Activated CD4-positive, alpha-beta T cell treated with anti-CD3 and anti-CD28 coated beads, Interleukin-2, amount 50 U/mL, for 1 hour (primary cell): ENCODE measurements at regions not wholly inside any gene's neighbourhood (a gene's known extent, or its start where the extent isn't known, plus 50 kb on each side); places are given as distances from the start of the nearest gene placed in this dataset.
"Not testable (repeated sequence)": the region's sequence is repeated elsewhere in the genome, so short reads cannot be mapped to it uniquely, and the experiment has no call there.

Experiments used
- DNase-seq: peaks from one replicate; pipeline ENCODE4 v3.0.0-alpha.2; 2020

DNA sequence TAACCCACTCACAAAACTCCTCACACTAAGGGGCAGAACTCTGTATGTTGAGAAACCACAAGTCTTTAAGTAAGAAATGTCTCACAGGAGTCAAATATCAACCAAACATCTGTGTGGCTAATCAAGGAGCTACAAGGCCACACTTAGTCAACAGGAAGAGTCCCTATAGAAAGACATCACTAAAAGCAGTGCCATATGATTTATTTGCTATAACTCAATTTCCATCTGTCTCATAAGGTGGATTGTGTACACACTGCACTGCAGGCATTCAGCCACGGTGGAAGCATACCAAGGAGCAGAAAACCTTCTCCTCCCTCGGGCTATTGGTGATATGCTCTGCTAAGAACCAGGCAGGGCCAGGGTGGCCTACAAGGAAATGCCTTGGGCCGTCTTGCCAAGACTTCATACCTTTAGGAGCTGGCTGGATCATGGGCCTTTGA is 197.6 kb upstream of the CFAP20DC start:
- no peak for DNase-seq

DNA sequence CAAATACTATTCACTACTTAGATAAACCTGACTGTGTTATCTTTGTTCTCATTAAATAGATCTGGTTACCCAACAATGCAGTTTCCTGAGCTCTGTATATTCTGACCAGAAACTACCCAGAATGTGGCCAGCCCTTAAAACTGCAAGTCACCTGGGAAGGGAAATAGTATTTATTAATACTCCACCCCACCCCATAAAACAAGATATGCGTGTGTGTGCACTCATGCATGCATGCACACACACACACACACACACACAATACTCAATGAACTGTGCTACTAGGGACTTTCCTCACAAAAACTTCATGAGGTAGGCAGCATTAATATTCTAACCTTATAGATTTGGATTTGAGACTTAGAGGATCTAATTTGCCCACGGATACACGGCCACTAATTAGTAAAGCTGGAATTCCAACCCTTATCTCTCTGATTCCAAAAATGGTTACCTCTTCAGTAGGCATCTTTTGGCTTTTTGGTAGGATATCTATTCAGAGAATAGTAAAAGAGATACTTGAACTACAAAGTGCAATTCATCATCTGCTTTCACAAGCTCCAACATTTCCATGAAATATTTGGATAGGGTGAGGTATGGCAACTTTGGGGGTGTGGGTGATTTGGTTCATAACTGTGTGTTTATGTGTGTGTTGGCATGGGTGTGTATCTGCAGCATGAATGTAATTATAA is 197.0 kb upstream of the CFAP20DC start:
- no peak for DNase-seq

DNA sequence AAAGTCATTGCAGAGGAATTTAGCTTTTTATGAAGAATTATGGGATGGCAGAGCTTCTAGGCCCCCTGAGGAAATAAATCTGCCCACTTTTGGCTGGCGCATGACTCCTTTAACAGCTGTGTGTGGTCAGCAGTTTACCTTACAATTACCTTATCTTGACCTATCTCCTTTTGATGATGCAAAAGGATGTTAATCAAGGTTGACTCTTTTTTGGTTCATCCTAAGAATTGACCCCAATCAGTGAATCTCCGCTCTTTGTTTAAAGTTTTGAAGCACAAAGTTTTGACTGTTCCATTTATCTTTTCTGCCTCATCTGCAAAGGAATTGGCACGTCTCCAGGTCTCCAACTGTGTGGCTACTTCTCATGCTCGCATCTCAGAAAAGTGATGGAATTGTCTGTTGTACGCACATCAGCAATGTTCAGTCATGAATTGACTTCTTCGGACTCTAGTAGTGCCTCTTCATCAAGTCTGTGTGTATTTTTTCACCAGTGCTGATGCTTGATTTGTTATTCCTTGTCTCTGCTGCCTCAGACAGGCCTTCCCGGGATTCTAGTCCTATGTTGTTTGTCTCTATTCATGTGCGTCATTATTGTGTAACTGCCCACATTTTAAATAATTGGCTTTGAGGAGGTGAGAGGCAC is 196.2 kb upstream of the CFAP20DC start:
- no peak for DNase-seq

DNA sequence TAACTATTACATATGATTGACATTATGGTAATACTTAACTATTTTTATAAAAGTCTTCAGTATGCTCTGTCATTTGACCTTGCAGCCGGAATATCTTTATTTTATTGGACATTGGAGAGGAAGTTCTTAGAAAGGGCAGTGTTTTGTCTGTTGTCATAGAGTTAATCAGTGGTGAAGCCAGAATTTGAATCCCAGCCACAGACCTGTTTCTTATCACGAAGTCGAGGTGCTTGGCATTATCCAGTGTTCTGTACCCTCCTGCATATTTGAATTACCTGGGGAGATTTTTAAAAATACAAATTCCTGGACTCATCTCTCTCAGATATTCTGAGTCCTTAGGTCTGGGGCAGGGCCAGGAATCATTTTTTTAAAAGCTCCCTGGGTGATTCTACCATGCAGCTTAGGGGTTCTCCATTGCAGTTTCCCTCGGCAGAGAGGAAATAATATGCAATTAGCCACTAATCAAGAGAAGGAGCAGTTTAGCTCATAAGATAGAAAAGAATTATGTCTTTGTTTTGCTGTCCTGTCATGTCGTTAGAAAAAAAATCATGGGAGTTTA is 195.6 kb upstream of the CFAP20DC start:
- DNase-seq = no peak

DNA sequence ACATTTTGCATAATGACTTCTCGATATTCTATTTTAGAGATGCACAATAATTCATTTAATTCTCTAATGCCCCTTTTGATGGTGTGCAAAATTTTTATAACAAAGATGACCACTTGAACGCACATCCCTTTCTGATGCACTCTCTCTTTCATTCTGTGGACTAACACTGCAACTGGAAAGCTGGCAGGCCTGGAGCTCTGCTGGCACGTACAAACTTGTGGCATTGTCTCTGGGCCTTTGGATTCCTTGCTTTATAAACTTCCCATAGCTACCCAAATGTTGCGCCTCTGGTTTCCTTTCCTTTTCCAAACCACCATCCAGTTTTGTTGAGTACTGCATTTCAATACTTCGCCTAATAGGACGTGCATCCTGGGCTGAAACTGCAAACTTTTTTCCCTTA is 194.5 kb upstream of the CFAP20DC start:
- DNase-seq = no peak

DNA sequence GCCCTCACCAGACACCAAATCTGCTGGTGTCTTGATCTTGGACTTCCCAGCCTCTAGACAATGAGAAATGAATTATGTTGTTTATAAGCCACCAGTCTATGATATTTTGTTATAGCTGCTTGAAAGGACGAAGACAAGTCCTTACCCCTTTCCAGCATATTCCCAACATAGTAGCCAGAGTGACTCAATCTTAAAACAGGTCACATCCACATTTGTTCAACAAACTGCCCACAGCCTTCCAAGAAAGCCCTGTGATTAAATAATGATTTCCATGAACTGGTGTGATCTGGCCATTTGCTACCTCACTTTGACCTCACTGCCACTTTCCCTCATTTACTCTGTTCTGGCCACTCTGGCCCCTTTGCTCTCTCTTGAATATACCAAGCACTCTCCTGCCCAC is 193.7 kb upstream of the CFAP20DC start:
- no peak for DNase-seq

DNA sequence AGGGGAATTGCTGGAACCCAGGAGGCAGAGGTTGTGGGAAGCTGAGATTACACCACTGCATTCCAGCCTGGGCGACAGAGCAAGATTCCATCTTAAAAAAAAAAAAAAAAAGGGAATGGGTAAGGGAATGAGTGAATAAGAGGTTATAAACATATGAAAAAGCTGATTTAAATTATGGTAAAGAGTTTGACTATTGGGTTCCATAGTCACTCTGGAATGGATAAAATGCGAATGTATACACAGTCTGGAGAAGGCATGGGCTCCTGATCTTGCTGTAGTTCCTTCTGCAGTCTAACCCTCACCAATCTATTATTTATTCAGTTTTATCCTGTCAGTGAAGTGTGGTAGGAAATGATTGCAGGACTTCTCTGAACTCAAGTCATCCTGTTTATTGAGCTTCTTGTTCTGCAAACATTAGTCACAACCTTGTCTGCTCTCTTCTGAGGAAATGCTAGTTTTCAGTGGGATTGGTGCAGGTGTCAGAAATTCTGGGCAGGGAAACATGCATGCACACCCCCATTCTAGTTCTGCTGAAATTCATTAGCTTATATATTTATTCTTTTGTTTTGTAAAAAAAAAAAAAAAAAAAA is 190.9 kb upstream of the CFAP20DC start:
- DNase-seq = no peak

DNA sequence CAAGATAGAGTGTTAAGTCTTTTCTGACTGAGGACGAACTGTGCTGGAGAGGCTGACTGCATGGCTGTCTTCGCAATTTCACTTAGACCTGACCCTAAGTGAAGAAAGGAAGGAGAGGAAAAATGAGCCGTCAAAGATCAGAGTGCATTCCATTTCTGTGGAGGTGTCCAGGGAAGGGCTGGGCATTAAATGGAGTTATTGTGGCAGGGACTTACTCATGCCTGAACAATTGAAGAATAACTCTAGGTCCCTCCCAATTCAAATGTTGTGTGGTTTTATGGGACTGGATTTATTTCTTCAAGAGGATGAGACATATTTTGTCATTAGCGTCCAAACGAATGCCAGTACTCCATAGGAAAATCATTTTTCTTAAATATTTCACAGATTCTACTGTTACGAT is 187.3 kb upstream of the CFAP20DC start:
- no peak for DNase-seq

DNA sequence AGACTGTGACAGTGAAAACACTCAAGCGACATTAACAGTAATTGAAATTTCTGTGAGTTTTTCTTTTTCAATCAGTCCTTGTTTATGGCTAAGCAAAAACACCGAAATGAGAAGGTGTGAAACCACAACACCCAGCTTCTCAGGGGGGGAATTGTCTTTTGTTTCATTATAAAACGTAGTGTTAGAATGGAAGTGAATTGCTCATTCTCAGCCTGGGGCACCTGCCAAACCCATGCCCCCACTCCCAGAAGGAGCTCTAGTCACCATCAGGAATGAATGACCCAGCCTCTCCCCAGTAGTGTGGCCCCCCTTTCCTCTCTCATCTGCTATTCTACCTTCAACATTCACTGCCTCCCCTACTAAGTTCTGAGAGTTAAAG is 185.8 kb upstream of the CFAP20DC start:
- no peak for DNase-seq

DNA sequence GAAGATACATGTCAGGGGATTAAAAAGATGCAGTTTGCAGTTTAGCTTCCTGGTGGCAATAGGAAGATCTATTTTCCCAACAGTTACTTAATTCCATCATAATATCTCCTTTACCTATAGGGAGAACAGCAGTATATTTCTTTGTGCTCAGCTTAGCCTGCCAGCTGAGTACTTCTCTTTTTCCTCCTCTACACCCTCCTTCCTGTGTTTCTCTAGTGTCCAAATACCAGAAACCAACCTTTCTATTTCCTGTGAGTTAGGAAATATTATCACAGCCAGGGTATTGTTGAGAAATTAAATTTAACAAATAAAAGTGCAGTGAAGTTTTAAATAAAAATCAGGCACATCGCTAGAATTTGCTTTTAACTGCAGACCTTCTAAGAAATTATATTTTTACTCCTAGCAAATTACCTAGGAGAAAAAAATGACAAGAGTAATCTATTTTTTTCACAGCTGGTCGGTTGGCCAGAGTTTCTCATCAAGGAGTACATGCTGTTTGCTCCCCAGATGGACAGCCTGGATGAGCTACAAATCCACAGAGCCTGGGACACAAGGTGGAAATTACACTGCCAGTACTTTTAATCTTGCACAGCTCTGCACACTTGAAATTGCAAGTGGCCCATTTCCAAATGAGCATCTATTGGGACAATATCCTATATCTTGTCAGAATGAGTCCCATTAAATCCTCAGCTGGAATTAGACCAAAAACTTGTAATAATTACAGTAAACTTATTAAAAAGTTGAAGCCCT is 185.2 kb upstream of the CFAP20DC start:
- no peak for DNase-seq

DNA sequence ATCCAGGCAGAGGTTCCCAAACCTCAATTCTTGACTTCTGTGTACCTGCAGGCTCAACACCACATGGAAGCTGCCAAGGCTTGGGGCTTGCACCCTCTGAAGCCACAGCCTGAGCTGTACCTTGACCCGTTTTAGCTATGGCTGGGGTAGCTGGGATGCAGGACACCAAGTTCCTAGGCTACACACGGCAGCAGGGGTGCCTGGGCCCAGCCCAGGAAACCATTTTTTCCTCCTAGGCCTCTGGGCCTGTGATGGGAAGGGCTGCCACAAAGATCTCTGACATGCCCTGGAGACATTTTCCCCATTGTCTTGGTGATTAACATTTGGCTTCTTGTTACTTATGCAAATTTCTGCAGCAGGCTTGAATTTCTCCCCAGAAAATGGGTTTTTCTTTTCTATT is 180.6 kb upstream of the CFAP20DC start:
- not testable (repeated sequence) for DNase-seq

DNA sequence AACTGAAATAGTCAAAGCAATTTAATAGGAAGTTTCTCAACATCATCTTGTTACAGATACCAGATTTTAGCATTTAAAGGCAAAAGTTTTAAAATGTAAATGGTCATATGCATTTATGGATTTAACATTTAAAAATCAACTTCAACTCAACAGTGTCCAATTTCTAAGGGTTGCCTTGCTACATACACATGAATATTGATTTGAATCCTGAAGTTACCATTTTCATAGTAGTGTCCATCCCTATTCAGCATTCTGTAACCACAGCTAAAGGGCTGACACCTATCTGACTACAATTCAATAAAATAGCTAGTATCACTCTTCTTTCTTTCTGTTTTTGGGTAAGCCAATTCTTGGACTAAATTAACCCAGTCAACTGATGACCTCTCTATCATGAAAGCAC is 164.0 kb upstream of the CFAP20DC start:
- no peak for DNase-seq

DNA sequence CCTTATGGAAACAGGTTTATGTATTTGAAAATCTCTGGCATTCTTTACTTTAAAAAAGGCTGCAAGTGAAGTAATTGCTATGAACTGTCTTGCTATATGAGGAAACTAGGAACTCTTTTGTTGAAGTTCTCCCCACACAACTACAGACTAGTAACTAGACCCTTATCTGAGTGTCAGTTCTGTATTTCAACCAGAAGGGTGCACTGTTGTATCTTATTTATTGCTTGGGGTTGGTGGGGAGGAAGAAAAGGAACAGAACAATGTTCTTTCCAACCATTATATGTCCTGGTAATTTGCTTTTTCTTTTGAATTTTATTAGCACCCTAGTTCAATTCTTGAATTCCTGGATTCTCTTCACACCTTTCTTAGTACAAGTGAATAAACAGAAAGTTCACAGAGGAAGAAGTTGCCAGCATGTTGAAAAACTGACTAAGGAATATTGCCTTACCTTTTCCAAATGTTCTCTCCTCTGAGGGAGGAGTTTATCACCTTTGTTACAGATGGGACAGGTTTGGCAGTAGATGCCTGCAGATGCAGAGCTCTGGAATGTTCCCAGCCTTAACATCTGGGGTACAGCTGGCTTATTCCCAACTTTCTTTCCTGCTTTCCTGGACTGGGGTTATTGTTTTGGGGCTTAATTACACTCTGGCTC is 162.4 kb upstream of the CFAP20DC start:
- no peak for DNase-seq

DNA sequence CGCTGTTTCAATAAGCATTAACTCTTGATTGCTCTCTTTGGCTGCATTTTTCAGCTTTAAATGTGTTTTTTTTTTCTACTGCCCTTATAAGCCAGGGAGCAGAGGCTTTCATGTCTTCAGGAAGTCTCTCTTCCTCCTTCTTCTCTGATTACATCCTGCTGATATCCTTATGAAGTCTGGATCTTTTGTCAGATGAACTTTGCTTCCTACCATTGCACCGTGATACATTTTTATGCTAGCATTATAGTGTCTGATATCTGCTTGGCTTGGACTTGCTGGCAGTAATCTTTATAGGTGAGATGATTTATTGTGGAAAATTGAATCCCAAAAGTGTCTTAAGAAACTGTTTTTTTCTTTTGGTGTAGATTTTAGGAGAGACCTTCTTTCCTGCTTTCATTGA is 160.4 kb upstream of the CFAP20DC start:
- DNase-seq = no peak

DNA sequence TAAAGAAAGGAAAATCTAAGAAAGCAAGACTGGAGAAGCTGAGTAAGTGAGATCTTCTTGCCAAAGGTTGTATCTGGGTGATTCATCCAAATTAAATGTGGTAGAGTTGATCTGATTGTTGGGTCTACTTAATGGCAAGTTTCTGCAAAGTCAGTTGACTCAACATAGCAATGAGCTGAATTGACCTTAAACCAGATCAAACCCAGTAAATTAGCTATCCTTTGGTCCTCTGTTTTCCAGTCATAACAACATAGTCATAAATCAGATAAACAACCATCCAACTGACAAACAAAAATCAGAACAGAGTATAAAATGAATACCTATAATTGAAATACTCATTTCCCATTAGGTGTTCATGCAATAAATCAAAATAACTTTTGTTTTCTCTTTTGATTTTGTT is 142.6 kb upstream of the CFAP20DC start:
- DNase-seq = no peak

DNA sequence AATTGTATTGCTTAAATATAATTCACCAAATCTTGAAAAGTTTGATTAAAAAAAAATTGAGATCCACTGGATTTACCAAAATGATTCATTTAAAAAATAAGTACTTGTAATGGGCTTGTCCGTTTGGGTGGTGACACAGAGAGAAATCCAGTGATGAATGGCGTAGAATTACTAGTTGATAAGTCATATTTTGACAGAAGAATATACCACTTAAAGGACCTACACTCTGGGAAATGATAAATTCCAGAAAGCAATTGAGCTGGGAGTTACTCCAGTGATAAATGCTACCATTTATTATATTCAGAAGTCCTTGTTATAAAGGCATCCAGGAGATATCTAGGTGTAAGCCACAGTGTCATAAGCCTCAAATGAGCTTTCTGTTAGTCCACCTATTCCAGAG is 141.8 kb upstream of the CFAP20DC start:
- DNase-seq = no peak

DNA sequence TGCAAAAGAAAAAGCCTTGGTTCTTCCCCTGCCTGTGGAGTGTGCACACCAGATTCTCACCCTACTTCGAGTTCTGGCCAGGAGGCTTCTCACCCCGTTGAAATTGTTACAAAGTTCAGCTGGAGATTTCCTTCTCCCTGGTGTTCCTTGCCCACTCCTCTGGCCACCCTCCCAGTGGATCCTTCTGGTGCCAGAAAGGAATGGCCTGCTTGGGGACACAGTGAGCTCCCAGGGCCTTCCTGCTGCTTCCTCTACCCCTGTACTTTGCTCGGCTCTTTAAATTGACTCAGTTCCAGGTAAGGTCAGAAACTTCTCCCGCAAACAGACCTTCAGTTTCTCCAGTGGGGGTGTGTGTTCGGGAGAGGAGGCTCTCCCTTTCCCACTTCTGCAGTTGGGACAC is 140.1 kb upstream of the CFAP20DC start:
- no peak for DNase-seq

DNA sequence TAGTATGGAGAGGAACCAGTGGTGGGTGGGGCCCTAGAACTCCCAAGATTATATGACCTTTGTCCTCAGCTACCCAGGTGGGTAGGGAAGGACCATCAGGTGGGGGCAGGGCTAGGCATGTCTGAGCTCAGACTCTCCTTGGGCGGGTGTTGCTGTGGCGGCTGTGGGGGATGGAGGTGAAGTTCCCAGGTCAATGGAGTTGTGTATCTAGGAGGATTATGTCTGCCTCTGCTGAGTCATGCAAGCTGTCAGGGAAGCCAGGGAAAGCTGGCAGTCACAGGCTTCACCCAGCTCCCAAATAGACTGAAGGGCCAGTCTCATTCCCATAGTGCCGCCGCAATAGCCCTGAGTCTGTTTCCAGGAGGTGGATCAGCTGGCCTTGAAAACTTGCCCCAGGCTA is 139.7 kb upstream of the CFAP20DC start:
- DNase-seq = no peak

DNA sequence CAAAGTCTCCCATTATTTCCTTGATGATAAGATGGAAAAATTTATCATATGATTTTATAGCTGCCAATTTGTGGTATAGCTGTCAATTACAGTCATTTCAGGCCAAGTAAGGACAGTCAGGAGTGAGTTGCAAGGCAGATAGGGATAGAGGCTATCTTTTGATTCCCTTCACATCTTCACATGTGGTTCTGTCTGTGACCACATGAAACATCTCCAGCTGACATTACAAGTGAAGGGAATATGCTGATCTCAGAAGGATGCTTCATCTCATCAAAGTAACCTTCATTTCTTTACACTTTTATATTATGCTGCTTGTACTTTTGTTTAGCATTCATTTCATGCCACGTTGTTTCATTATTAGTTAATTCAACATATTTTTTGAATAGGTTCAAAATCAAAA is 136.9 kb upstream of the CFAP20DC start:
- DNase-seq = no peak

DNA sequence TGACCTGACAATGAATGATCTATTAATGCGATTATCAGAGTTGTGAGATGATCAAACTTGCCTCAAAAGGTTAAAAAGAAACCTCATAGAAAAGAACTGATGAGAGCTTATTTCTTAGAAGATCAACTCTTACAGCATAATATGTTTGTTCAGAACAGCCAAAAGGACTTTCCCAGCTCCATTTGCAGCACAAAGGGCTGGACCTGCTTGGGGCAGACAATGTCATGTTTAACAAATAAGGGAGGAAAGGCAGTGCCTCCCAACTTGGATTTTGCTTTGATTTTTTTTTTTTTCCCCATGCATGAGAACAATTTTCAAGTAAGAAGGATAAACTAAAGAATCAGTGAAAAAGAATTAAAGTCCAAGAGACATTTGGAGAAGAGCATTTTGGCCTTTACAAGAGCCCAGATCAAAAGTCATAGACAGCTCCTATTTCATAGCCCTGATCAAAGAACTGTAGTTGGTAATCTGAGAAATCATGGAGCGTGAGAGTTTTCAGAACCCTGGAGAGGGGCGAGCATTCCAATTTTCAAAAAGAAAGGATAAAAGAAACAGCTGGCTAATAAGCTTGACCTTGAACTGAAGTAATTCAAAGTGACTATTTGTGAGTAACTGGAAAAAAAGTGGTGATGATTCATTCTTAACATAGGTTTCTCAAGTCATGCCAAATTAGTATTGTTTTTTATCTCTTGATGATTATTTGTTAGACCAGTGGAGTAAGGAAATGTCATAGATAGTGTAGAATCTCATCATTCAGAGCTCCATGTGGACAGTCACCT is 136.0 kb upstream of the CFAP20DC start:
- no peak for DNase-seq

DNA sequence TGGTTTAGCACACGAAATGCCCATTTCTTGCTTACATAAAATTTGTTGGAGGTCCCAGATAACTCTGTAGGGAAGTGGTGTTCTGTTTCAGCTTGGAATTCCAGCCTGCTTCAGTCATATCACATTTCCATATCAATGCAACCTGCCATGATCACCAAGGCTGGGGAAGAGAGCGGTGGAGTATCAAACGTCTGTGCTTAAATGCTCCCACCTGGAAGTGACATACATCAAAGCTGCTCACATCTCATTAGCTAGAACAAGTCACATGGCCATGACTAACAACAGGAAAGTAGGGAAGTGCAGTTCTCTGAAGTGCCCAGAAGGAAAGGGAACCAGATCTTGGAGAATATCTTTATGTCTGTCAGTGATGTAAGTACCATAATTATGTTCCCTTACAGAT is 130.2 kb upstream of the CFAP20DC start:
- no peak for DNase-seq

DNA sequence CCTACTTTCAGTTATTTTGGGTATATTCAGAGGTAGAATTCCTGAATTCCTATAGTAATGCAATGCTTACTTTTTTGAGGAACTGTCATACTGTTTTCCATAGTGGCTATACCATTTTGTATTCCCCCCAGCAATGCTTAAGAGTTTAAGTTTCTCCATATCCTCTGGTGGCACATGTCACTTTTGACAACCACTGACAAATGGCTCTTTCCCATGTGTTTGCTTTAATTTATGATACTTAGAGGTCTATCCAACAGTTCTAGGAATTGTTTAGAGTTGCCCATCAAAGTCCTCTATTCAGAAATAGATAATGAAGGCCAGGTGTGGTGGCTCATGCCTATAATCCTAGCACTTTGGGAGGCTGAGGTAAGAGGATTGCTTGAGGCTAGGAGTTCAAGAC is 128.9 kb upstream of the CFAP20DC start:
- no peak for DNase-seq
